Peyer's patch (tissue), 4 donors: ENCODE measurements at regions not wholly inside any gene's neighbourhood (a gene's known extent, or its start where the extent isn't known, plus 50 kb on each side); places are given as distances from the start of the nearest gene placed in this dataset.

Experiments
- DNase-seq, 3 donors: peaks; one replicate each; pipeline ENCODE4 v3.0.0-alpha.2; 2017 to 2019
- H3K27ac ChIP-seq, 4 donors: fragments of 200-600 bp; sonication (generic); one replicate each; pipeline ENCODE4 v1.5.1; 2016 to 2019
- H3K27me3 ChIP-seq, 2 donors: fragments of 200-600 bp; sonication (generic); one replicate each; pipeline ENCODE4 v1.5.1; 2019
- H3K36me3 ChIP-seq, 3 donors: fragments of 200-600 bp; sonication (generic); one replicate each; pipeline ENCODE4 v1.5.1; 2016 to 2019
- H3K4me1 ChIP-seq, 4 donors: fragments of 200-600 bp; sonication (generic); one replicate each; pipeline ENCODE4 v1.5.1; 2016 to 2019
- H3K4me3 ChIP-seq, 4 donors: fragments of 200-600 bp; sonication (generic); 1 replicate in 3 of 4; 2 replicates in 1 of 4; pipeline ENCODE4 v1.5.1; 2016 to 2019; ENCODE audit warnings: mild to moderate bottlenecking in 1 of 4
- H3K9me3 ChIP-seq, 4 donors: fragments of 200-600 bp; sonication (generic); one replicate each; pipeline ENCODE4 v1.5.1; 2016 to 2019; ENCODE audit warnings: mild to moderate bottlenecking in 1 of 4
- POLR2A ChIP-seq, 2 donors: fragments of 450-650 bp; IDR thresholded peaks; one replicate each; pipeline ENCODE4 v1.5.1; 2017; ENCODE audit warnings: antibody characterized with exemption in 2 of 2, mild to moderate bottlenecking in 2 of 2, moderate library complexity in 2 of 2
- TF ChIP-seq, protein P1 (sequence below), 6 experiments: fragments of 450-650 bp in 4 of 6; fragments of 200-600 bp in 2 of 6; sonication (generic) in 1 of 6; IDR thresholded peaks; one replicate each; pipeline ENCODE4 v1.5.1; 2017 to 2019; ENCODE audit warnings: antibody characterized with exemption in 6 of 6, mild to moderate bottlenecking in 3 of 6, moderate library complexity in 1 of 6

DNA sequence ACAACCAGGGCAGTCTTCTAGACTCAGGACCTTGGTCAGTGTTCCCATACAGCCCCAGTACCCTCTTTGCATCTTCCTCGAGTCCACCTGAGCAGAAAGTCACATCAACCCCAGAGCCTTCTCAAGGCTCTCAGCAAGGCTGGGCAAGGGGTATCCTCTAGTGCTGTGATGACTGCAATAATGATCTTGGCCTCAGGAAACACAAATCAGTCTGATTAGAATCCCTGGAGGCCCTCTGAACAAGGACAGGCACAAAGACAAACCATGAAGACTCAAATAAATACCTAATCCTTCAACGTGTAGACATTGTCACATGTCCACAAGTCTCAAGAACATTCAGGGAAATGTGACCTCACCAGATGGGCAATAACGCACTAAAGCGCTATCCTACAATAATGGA is 468.2 kb downstream of the TBC1D4 start:
- no peaks in the 10 kb centered on the region for H3K9me3 ChIP-seq
- H3K4me1 ChIP-seq = no peaks in the 10 kb centered on the region
- no peaks in the 10 kb centered on the region for H3K36me3 ChIP-seq
- no peak overlapping the region for H3K4me3 ChIP-seq
- no peak overlapping the region for H3K27ac ChIP-seq
- H3K27me3 ChIP-seq = no peaks in the 10 kb centered on the region
- DNase-seq = no peak
- no peak for TF ChIP-seq POLR2A (IDR thresholded peaks at IDR 0.05)
- TF ChIP-seq, protein P1, sequence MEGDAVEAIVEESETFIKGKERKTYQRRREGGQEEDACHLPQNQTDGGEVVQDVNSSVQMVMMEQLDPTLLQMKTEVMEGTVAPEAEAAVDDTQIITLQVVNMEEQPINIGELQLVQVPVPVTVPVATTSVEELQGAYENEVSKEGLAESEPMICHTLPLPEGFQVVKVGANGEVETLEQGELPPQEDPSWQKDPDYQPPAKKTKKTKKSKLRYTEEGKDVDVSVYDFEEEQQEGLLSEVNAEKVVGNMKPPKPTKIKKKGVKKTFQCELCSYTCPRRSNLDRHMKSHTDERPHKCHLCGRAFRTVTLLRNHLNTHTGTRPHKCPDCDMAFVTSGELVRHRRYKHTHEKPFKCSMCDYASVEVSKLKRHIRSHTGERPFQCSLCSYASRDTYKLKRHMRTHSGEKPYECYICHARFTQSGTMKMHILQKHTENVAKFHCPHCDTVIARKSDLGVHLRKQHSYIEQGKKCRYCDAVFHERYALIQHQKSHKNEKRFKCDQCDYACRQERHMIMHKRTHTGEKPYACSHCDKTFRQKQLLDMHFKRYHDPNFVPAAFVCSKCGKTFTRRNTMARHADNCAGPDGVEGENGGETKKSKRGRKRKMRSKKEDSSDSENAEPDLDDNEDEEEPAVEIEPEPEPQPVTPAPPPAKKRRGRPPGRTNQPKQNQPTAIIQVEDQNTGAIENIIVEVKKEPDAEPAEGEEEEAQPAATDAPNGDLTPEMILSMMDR (IDR thresholded peaks at IDR 0.05) = no peak

DNA sequence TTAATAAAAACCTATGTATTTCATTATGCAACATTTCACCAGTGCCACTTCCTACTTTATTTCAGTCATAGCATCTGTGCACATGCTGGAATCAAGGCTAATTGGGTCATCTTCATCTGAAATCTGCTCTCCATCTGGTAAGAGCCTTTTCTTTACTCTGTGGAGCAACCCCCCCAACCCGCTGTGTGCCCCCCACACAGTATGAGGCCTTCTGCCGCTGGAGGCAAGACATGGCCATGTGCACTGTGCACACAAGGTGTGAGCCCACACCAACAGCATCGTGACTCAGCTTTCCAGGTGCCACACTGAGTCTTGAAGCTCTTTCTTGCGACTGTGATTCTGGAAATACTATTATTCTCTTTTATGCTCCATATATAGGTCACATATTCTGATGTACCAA is 471.0 kb downstream of the TBC1D4 start:
- Histone ChIP-seq H3K4me1 (no peaks in the 10 kb centered on the region), H3K9me3 (no peaks in the 10 kb centered on the region), H3K36me3 (no peaks in the 10 kb centered on the region), H3K27ac (no peak overlapping the region), H3K4me3 (no peak overlapping the region), H3K27me3 (no peaks in the 10 kb centered on the region)
- TF ChIP-seq POLR2A (IDR thresholded peaks at IDR 0.05) = no peak
- TF ChIP-seq, protein P1 (IDR thresholded peaks at IDR 0.05) = no peak
- DNase-seq = no peak

DNA sequence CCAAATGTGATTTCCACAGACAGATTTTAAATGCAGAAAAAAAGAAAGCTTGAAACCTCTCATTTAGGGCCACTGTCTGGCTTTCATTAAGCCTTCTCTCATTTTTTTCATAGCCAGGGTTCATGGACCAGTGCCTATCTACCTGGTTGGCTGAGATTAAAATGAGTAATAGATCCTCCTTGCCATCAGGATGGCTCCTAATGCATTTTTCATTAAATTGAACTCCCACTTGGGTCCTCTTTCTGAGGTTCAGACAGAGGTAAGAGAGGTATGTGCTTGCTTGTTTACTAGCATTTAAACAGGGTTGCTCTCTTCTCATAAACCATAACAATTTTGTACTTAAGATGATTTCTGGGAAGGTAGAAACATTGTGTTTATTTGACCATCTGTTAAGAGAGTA is 473.0 kb downstream of the TBC1D4 start:
- TF ChIP-seq, protein P1 (IDR thresholded peaks at IDR 0.05) = no peak
- H3K4me3 ChIP-seq = no peak overlapping the region
- no peak for DNase-seq
- H3K27me3 ChIP-seq = no peaks in the 10 kb centered on the region
- no peaks in the 10 kb centered on the region for H3K36me3 ChIP-seq
- H3K9me3 ChIP-seq = no peaks in the 10 kb centered on the region
- no peak overlapping the region for H3K27ac ChIP-seq
- no peaks in the 10 kb centered on the region for H3K4me1 ChIP-seq

DNA sequence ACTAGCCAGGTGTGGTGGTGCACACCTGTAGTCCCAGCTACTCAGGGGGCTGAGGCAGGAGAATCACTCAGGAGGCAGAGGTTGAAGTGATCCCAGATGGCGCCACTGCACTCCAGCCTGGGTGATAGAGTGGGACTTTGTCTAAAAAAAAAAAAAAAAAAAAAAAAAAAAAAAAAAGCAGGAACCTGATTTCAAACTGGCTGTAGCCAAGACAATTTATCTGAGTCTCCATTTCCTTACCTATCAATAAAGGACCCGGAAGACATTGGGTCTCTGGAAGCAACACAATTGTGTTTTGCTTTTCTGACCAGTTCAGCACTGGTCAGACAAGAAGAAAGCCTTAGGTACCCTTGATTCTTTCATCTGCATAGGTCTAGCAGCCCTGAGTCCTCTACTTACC is 491.0 kb downstream of the TBC1D4 start:
- H3K4me3 ChIP-seq = no peak overlapping the region
- no peak overlapping the region for H3K27ac ChIP-seq
- TF ChIP-seq, protein P1 (IDR thresholded peaks at IDR 0.05) = no peak
- no peak for TF ChIP-seq POLR2A (IDR thresholded peaks at IDR 0.05)
- no peaks in the 10 kb centered on the region for H3K9me3 ChIP-seq
- no peak for DNase-seq
- H3K36me3 ChIP-seq = no peaks in the 10 kb centered on the region
- H3K4me1 ChIP-seq = no peaks in the 10 kb centered on the region
- H3K27me3 ChIP-seq = no peaks in the 10 kb centered on the region

DNA sequence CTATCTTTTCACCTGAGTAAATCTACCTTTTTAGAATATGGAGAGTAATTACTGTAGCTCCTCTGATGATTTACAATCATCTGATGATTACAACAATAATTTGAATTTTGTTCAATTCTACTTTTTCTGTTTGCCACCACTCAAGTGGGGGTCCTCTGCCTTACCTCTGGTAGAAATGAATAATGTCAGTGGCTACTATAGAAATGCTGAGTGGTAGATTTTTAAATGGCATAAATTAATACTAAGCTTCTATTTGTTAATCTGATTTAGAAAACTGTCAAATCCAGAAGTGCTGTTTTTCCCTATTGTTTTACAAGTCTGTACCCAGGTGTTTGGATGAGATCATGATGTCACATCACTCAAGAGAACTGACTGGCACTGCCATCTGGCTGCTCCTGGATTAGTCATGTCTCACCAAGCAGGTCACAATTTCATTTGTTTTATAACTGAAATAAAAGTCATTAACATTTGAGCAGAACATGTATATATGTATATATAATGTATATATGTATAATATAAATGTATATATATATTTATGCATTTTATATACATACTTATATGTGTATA is 494.8 kb downstream of the TBC1D4 start:
- Histone ChIP-seq H3K36me3 (no peaks in the 10 kb centered on the region), H3K9me3 (no peaks in the 10 kb centered on the region), H3K27me3 (no peaks in the 10 kb centered on the region), H3K27ac (no peak overlapping the region), H3K4me3 (no peak overlapping the region), H3K4me1 (no peaks in the 10 kb centered on the region)
- DNase-seq = no peak
- TF ChIP-seq, protein P1 (IDR thresholded peaks at IDR 0.05) = no peak
- TF ChIP-seq POLR2A (IDR thresholded peaks at IDR 0.05) = no peak

DNA sequence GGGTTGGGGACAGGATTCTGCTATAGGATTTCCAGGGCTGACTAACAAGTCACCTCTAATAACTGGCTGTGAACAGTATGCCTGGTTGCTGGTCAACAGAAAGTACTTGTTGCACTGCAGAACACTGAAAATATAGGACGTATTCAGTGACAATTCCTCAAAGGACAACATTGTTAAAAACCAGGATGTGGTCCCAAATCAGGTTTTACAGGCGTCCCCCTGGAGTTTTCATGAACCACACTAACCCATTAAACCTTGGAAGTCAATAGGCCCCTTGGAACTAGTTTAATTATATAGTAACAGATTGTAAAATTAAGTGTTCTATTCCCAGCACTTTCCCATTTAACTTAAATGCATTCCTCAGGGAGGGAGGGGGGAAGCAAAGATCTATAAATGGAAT is 495.4 kb downstream of the TBC1D4 start:
- H3K9me3 ChIP-seq = no peaks in the 10 kb centered on the region
- no peak for DNase-seq
- no peaks in the 10 kb centered on the region for H3K36me3 ChIP-seq
- no peaks in the 10 kb centered on the region for H3K4me1 ChIP-seq
- no peak for TF ChIP-seq POLR2A (IDR thresholded peaks at IDR 0.05)
- TF ChIP-seq, protein P1 (IDR thresholded peaks at IDR 0.05) = no peak
- no peak overlapping the region for H3K4me3 ChIP-seq
- no peak overlapping the region for H3K27ac ChIP-seq
- H3K27me3 ChIP-seq = no peaks in the 10 kb centered on the region
